ENCODE measurements at regions not wholly inside any gene's neighbourhood (a gene's known extent, or its start where the extent isn't known, plus 50 kb on each side); places are given as distances from the start of the nearest gene placed in this dataset.

DNA sequence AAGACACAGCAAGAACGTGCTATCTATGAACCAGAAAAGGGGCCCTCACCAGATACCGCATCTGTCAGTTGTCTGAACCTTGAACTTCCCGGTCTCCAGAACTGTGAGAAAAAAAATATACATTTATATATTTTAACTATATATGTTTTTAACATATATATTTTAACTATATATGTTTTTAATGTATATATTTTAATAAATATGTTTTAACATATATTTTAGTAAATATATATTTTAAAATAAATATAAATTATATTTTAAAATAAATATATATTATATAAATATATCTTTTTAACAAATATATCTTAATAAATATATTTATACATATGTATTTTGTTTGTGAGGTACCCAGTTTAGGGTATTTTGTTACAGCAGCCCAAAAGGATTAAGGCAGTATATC lies 958.2 kb upstream of the AUTS2 start:
- TF ChIP-seq EP300 (IDR thresholded peaks at IDR 0.05) (no peak), POLR2A (IDR thresholded peaks at IDR 0.05) (no peak)
- TF ChIP-seq, protein P1, sequence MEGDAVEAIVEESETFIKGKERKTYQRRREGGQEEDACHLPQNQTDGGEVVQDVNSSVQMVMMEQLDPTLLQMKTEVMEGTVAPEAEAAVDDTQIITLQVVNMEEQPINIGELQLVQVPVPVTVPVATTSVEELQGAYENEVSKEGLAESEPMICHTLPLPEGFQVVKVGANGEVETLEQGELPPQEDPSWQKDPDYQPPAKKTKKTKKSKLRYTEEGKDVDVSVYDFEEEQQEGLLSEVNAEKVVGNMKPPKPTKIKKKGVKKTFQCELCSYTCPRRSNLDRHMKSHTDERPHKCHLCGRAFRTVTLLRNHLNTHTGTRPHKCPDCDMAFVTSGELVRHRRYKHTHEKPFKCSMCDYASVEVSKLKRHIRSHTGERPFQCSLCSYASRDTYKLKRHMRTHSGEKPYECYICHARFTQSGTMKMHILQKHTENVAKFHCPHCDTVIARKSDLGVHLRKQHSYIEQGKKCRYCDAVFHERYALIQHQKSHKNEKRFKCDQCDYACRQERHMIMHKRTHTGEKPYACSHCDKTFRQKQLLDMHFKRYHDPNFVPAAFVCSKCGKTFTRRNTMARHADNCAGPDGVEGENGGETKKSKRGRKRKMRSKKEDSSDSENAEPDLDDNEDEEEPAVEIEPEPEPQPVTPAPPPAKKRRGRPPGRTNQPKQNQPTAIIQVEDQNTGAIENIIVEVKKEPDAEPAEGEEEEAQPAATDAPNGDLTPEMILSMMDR (IDR thresholded peaks at IDR 0.05) = no peak

Measured in ovary (tissue), 3 donors.